EL (cell line): ENCODE measurements at regions not wholly inside any gene's neighbourhood (a gene's known extent, or its start where the extent isn't known, plus 50 kb on each side); places are given as distances from the start of the nearest gene placed in this dataset.
"Not testable (repeated sequence)": the region's sequence is repeated elsewhere in the genome, so short reads cannot be mapped to it uniquely, and the experiment has no call there.

Experiments
- DNase-seq: peaks from one replicate; pipeline ENCODE4 v3.0.0-alpha.2; 2016

GRCh38 chr20:47990507-47991150, 205.3 kb upstream of the SULF2 start:
- DNase-seq = no peak

- DNase-seq = no peak
Observed at GRCh38 chr20:47989957-47990356, 204.7 kb upstream of the SULF2 start.

- no peak for DNase-seq
Observed at GRCh38 chr20:47988676-47989075, 203.4 kb upstream of the SULF2 start.

- peak; percentile 66 for DNase-seq
Observed at GRCh38 chr20:47985092-47985850, 200.0 kb upstream of the SULF2 start.

GRCh38 chr20:47984437-47984836, 199.2 kb upstream of the SULF2 start:
- DNase-seq = no peak

GRCh38 chr20:47983642-47984041, 198.4 kb upstream of the SULF2 start:
- DNase-seq = not testable (repeated sequence)

- DNase-seq = no peak
Observed at GRCh38 chr20:47982574-47983360, 197.5 kb upstream of the SULF2 start.

- DNase-seq = no peak
Observed at GRCh38 chr20:47981222-47981621, 195.9 kb upstream of the SULF2 start.

- no peak for DNase-seq
Observed at GRCh38 chr20:47980336-47981177, 195.3 kb upstream of the SULF2 start.

- not testable (repeated sequence) for DNase-seq
Observed at GRCh38 chr20:47979361-47980095, 194.2 kb upstream of the SULF2 start.

GRCh38 chr20:47978428-47979120, 193.3 kb upstream of the SULF2 start:
- not testable (repeated sequence) for DNase-seq

- DNase-seq = not testable (repeated sequence)
Observed at GRCh38 chr20:47977789-47978252, 192.5 kb upstream of the SULF2 start.

- DNase-seq = not testable (repeated sequence)
Observed at GRCh38 chr20:47977017-47977788, 191.9 kb upstream of the SULF2 start.

GRCh38 chr20:47974234-47974878, 189.1 kb upstream of the SULF2 start:
- DNase-seq = no peak

- no peak for DNase-seq
Observed at GRCh38 chr20:47973519-47974233, 188.4 kb upstream of the SULF2 start.

- DNase-seq = no peak
Observed at GRCh38 chr20:47972916-47973309, 187.6 kb upstream of the SULF2 start.

GRCh38 chr20:47972297-47972915, 187.1 kb upstream of the SULF2 start:
- not testable (repeated sequence) for DNase-seq

GRCh38 chr20:47971058-47971791, 185.9 kb upstream of the SULF2 start:
- no peak for DNase-seq
